IMR-90 (cell line): ENCODE measurements at regions not wholly inside any gene's neighbourhood (a gene's known extent, or its start where the extent isn't known, plus 50 kb on each side); places are given as distances from the start of the nearest gene placed in this dataset.

ENCODE experiments used
- ATAC-seq: fragments of 200-7000 bp; cut with Tn5 transposase; 2 replicates; pipeline ENCODE4 v1.9.1; 2020; ENCODE audit warnings: low read depth, mild to moderate bottlenecking, moderate library complexity
- BruUV-seq: library from RNA; stranded (reverse); fragments of 400-500 nt; replicated peaks from 2 replicates; lab custom pipeline; 2021; lab: Mats Ljungman, UMichigan
- CTCF ChIA-PET: fragments of 300-600 bp; formaldehyde crosslinking; extraction: SDS; loops from one replicate; lab custom pipeline; 2021; ENCODE audit warnings: antibody characterized with exemption; lab: Yijun Ruan, JAX
- POLR2A ChIA-PET: fragments of 300-600 bp; sonication (Branson Sonifier 250); formaldehyde crosslinking; loops from one replicate; lab custom pipeline; 2022; ENCODE audit warnings: antibody characterized with exemption; ENCODE audit not compliant: unreplicated experiment; lab: Charles Lee
- DNase-seq: peaks from one replicate; pipeline ENCODE4 v3.0.0; 2013
- H2AFZ ChIP-seq: replicated peaks from 2 replicates; pipeline ENCODE3; 2013; ENCODE audit warnings: low read length, mild to moderate bottlenecking; ENCODE audit not compliant: poor library complexity
- H2AK5ac ChIP-seq: 2 replicates; pipeline ENCODE4 v1.6.1; 2013; ENCODE audit warnings: low read depth, low read length, inconsistent platforms
- H2AK9ac ChIP-seq: replicated peaks from 2 replicates; pipeline ENCODE3; 2013; ENCODE audit warnings: mild to moderate bottlenecking, low read depth, low read length, moderate library complexity; ENCODE audit not compliant: poor library complexity
- H2BK120ac ChIP-seq: 2 replicates; pipeline ENCODE4 v1.6.1; 2013; ENCODE audit warnings: low read depth, low read length, inconsistent platforms
- H2BK15ac ChIP-seq: 3 replicates; pipeline ENCODE4 v1.6.1; 2013; ENCODE audit warnings: low read depth, low read length, inconsistent platforms
- H2BK20ac ChIP-seq: 2 replicates; pipeline ENCODE4 v1.6.1; 2013; ENCODE audit warnings: low read depth, mild to moderate bottlenecking, inconsistent platforms, low read length, moderate library complexity
- H2BK5ac ChIP-seq: 2 replicates; pipeline ENCODE4 v1.6.1; 2013; ENCODE audit warnings: mild to moderate bottlenecking, low read depth, low read length, inconsistent platforms; ENCODE audit not compliant: poor library complexity, severe bottlenecking
- H3K14ac ChIP-seq: replicated peaks from 2 replicates; pipeline ENCODE4 v1.6.1; 2013; ENCODE audit warnings: low read depth, low read length, inconsistent platforms
- H3K18ac ChIP-seq: 2 replicates; pipeline ENCODE4 v1.6.1; 2013; ENCODE audit warnings: low read depth, low read length, control low read depth
- H3K23ac ChIP-seq: 2 replicates; pipeline ENCODE4 v1.6.1; 2013; ENCODE audit warnings: low read depth, low read length, inconsistent platforms
- H3K27ac ChIP-seq: 2 replicates; pipeline ENCODE4 v1.5.1; 2013; ENCODE audit warnings: mild to moderate bottlenecking, control low read depth, low read length; ENCODE audit not compliant: insufficient read depth
- H3K27me3 ChIP-seq: 2 replicates; pipeline ENCODE4 v1.6.1; 2013; ENCODE audit warnings: low read length; ENCODE audit not compliant: control insufficient read depth, insufficient read depth
- H3K36me3 ChIP-seq: 2 replicates; pipeline ENCODE4 v1.6.1; 2013; ENCODE audit warnings: low read length, mixed read lengths; ENCODE audit not compliant: control insufficient read depth, insufficient read depth
- H3K4ac ChIP-seq: 2 replicates; pipeline ENCODE4 v1.6.1; 2013; ENCODE audit warnings: low read depth, low read length, inconsistent platforms
- H3K4me1 ChIP-seq: 2 replicates; pipeline ENCODE4 v1.6.1; 2013; ENCODE audit warnings: low read length, mixed read lengths; ENCODE audit not compliant: control insufficient read depth, insufficient read depth
- H3K4me2 ChIP-seq: 2 replicates; pipeline ENCODE4 v1.6.1; 2013; ENCODE audit warnings: low read depth, mild to moderate bottlenecking, control low read depth, low read length, moderate library complexity
- H3K4me3 ChIP-seq: 2 replicates; pipeline ENCODE4 v1.5.1; 2013; ENCODE audit warnings: low read depth, mild to moderate bottlenecking, control low read depth, low read length, moderate library complexity; ENCODE audit not compliant: insufficient read depth
- H3K56ac ChIP-seq: 2 replicates; pipeline ENCODE4 v1.6.1; 2013; ENCODE audit warnings: low read length, inconsistent platforms; ENCODE audit not compliant: insufficient read depth; ENCODE audit errors: extremely low read depth
- H3K79me1 ChIP-seq, 2 experiments: 2 replicates each; pipeline ENCODE4 v1.6.1; 2013; ENCODE audit warnings: low read length in 2 of 2, inconsistent platforms in 1 of 2, low read depth in 1 of 2
- H3K9ac ChIP-seq: 2 replicates; pipeline ENCODE4 v1.6.1; 2013; ENCODE audit warnings: low read depth, low read length, control low read depth
- H3K9me1 ChIP-seq: 2 replicates; pipeline ENCODE4 v1.6.1; 2013; ENCODE audit warnings: low read length, inconsistent platforms; ENCODE audit not compliant: insufficient read depth
- H3K9me3 ChIP-seq: 2 replicates; pipeline ENCODE4 v1.6.1; 2013; ENCODE audit warnings: low read length; ENCODE audit not compliant: control insufficient read depth, insufficient read depth
- H4K20me1 ChIP-seq: 2 replicates; pipeline ENCODE4 v1.6.1; 2013; ENCODE audit warnings: low read length, inconsistent platforms; ENCODE audit not compliant: insufficient read depth
- H4K5ac ChIP-seq: 2 replicates; pipeline ENCODE4 v1.6.1; 2013; ENCODE audit warnings: mild to moderate bottlenecking, low read depth, low read length, control low read depth
- H4K8ac ChIP-seq, 2 experiments: 2 replicates each; pipeline ENCODE4 v1.6.1; 2013; ENCODE audit warnings: low read depth in 2 of 2, low read length in 2 of 2, control low read depth in 1 of 2, inconsistent platforms in 1 of 2
- H4K91ac ChIP-seq: 2 replicates; pipeline ENCODE4 v1.6.1; 2013; ENCODE audit warnings: low read depth, low read length, inconsistent platforms; ENCODE audit not compliant: insufficient read depth
- CTCF ChIP-seq: conservative IDR thresholded peaks from 2 replicates; pipeline ENCODE4 v1.5.1; 2012; ENCODE audit warnings: mild to moderate bottlenecking, low read depth, low read length, improper control_type of control experiment
- ELK1 ChIP-seq: fragments of 150-350 bp; IDR thresholded peaks from 2 replicates; pipeline ENCODE4 v1.6.1; 2016; ENCODE audit warnings: low read depth, mild to moderate bottlenecking, low read length, moderate library complexity, borderline replicate concordance
- FOS ChIP-seq: fragments of 150-350 bp; IDR thresholded peaks from 2 replicates; pipeline ENCODE4 v1.6.1; 2016; ENCODE audit warnings: low read depth, low read length
- MXI1 ChIP-seq: IDR thresholded peaks from 2 replicates; pipeline ENCODE4 v1.6.1; 2012; ENCODE audit warnings: low read depth, mild to moderate bottlenecking, low read length, moderate library complexity, borderline replicate concordance
- NFE2L2 ChIP-seq: fragments of 150-350 bp; IDR thresholded peaks from 2 replicates; pipeline ENCODE4 v1.6.1; 2016; ENCODE audit warnings: low read depth, mild to moderate bottlenecking, low read length
- RCOR1 ChIP-seq: IDR thresholded peaks from 2 replicates; pipeline ENCODE4 v1.6.1; 2012; ENCODE audit warnings: mild to moderate bottlenecking, low read length, improper control_type of control experiment; ENCODE audit not compliant: insufficient replicate concordance
- RFX5 ChIP-seq: IDR thresholded peaks from 2 replicates; pipeline ENCODE4 v1.8.0; 2012; ENCODE audit warnings: low read depth, mild to moderate bottlenecking, low read length, moderate library complexity
- WGBS, 2 experiments: methylation state at CpG; one replicate each; pipeline versions ENCODE4 v1.1.5 to v1.1.7; 2013; ENCODE audit warnings: missing lambda C conversion rate in 2 of 2; ENCODE audit not compliant: insufficient read length in 1 of 2; ENCODE audit errors: extremely low coverage in 2 of 2; 5-methylcytosine and 5-hydroxymethylcytosine counted together
- dilution Hi-C: fragments of 300-500 bp; cut with HindIII; formaldehyde crosslinking; loops from one replicate; pipeline ENCODE4 v1.14.3; 2018; ENCODE audit warnings: low sequenced_read_pairs; ENCODE audit not compliant: unreplicated experiment
- in situ Hi-C: fragments of 300-500 bp; cut with MboI; formaldehyde crosslinking; loops from 3 replicates; pipeline ENCODE4 v1.14.3; 2019; ENCODE audit warnings: low sequenced_read_pairs, inconsistent platforms, mixed read lengths
- intact Hi-C: fragments of 100-400 bp; cut with micrococcal nuclease; formaldehyde crosslinking; loops from 2 replicates; pipeline ENCODE4 v1.10.0; 2022

GRCh38 chr3:69650066-69650419 is 89.2 kb upstream of the MITF start:
- Histone ChIP-seq H3K79me1 (no peaks in the 10 kb centered on the region), H2BK20ac (no peak overlapping the region), H3K18ac (no peak overlapping the region), H2BK15ac (no peak overlapping the region), H2AFZ (no peak overlapping the region), H2AK9ac (no peak overlapping the region), H3K14ac (no peak overlapping the region), H4K20me1 (no peaks in the 10 kb centered on the region), H3K9me3 (no peaks in the 10 kb centered on the region), H2AK5ac (no peak overlapping the region), H2BK120ac (no peak overlapping the region), H4K91ac (no peak overlapping the region), H3K4me2 (peak overlapping the region; percentile 82), H3K27ac (no peak overlapping the region; the same call in 1 of the 2 replicates), H3K9ac (no peak overlapping the region), H3K4ac (no peak overlapping the region), H3K23ac (no peak overlapping the region), H3K27me3 (no peaks in the 10 kb centered on the region), H3K9me1 (0 out of 2 replicates have a peak, but pooled peaks cover 3% of the 10 kb centered on the region), H4K5ac (no peak overlapping the region), H3K4me3 (no peak overlapping the region), H3K36me3 (no peaks in the 10 kb centered on the region), H2BK5ac (no peak overlapping the region), H3K4me1 (peaks cover 3% of the 10 kb centered on the region), H3K56ac (no peak overlapping the region), H4K8ac (no peak overlapping the region)
- no CpG with 5 or more reads among the region's 1 CpG for WGBS, 2 experiments
- ATAC-seq (peak; percentile 29), DNase-seq (peak; percentile 47)
- intact Hi-C loops (no loop called here), dilution Hi-C loops (no loop called here), in situ Hi-C loops (no loop called here)
- ChIA-PET POLR2A (no interaction called here), CTCF (no interaction called here)
- TF ChIP-seq RFX5, result no peak
- TF ChIP-seq CTCF, result no peak
- no peak for TF ChIP-seq RCOR1
- TF ChIP-seq MXI1, result no peak
- TF ChIP-seq ELK1, result no peak
- TF ChIP-seq FOS, result no peak
- no peak for TF ChIP-seq NFE2L2
- no TSS peak for BruUV-seq
